GM21447 (cell line): ENCODE measurements at regions not wholly inside any gene's neighbourhood (a gene's known extent, or its start where the extent isn't known, plus 50 kb on each side); places are given as distances from the start of the nearest gene placed in this dataset.

ENCODE experiments used
- ATAC-seq: cut with Tn5 transposase; IDR thresholded peaks from one replicate; pipeline ENCODE4 v1.9.1; 2021; ENCODE audit not compliant: unreplicated experiment

- no peak for ATAC-seq
Measured at GRCh38 chr2:55973673-55974072, 50.1 kb upstream of the EFEMP1 start.

GRCh38 chr2:55976681-55977080, 53.1 kb upstream of the EFEMP1 start:
- no peak for ATAC-seq

GRCh38 chr2:55985406-55985805, 61.8 kb upstream of the EFEMP1 start:
- peak; percentile 94 for ATAC-seq

- ATAC-seq: no peak
Measured at GRCh38 chr2:55986001-55986400, 62.4 kb upstream of the EFEMP1 start.

- no peak for ATAC-seq
Measured at GRCh38 chr2:55986700-55987440, 63.3 kb upstream of the EFEMP1 start.

- ATAC-seq: no peak
Measured at GRCh38 chr2:55989405-55989804, 65.8 kb upstream of the EFEMP1 start.

GRCh38 chr2:55992455-55992854, 68.9 kb upstream of the EFEMP1 start:
- ATAC-seq: no peak

- no peak for ATAC-seq
Measured at GRCh38 chr2:55993685-55994084, 70.1 kb upstream of the EFEMP1 start.

GRCh38 chr2:55995211-55995610, 71.6 kb upstream of the EFEMP1 start:
- no peak for ATAC-seq

GRCh38 chr2:55995902-55996301, 72.3 kb upstream of the EFEMP1 start:
- no peak for ATAC-seq

GRCh38 chr2:55999231-55999630, 75.6 kb upstream of the EFEMP1 start:
- ATAC-seq: no peak

GRCh38 chr2:55999790-56000189, 76.2 kb upstream of the EFEMP1 start:
- ATAC-seq: no peak

- ATAC-seq: no peak
Measured at GRCh38 chr2:56001947-56002346, 78.4 kb upstream of the EFEMP1 start.

- no peak for ATAC-seq
Measured at GRCh38 chr2:56008661-56009431, 85.3 kb upstream of the EFEMP1 start.

- no peak for ATAC-seq
Measured at GRCh38 chr2:56009758-56010458, 86.3 kb upstream of the EFEMP1 start.

GRCh38 chr2:56011624-56012023, 88.0 kb upstream of the EFEMP1 start:
- no peak for ATAC-seq

- ATAC-seq: no peak
Measured at GRCh38 chr2:56012221-56012765, 88.7 kb upstream of the EFEMP1 start.

- no peak for ATAC-seq
Measured at GRCh38 chr2:56013475-56013874, 89.9 kb upstream of the EFEMP1 start.

- no peak for ATAC-seq
Measured at GRCh38 chr2:56014046-56014730, 90.6 kb upstream of the EFEMP1 start.

- ATAC-seq: no peak
Measured at GRCh38 chr2:56015711-56016115, 92.1 kb upstream of the EFEMP1 start.

GRCh38 chr2:56017784-56018183, 94.2 kb upstream of the EFEMP1 start:
- ATAC-seq: no peak
